ENCODE measurements at regions not wholly inside any gene's neighbourhood (a gene's known extent, or its start where the extent isn't known, plus 50 kb on each side); places are given as distances from the start of the nearest gene placed in this dataset.
A peak's percentile ranks its signal among the peaks of the same experiment; 100 is the strongest.

- H3K4me3 ChIP-seq (ENCODE audit: low read depth, low read length): no peak overlapping the region
- DNase-seq (ENCODE audit: low read depth): peak; percentile 7
- no peaks in the 10 kb centered on the region for H3K36me3 ChIP-seq (ENCODE audit: control insufficient read depth, insufficient read depth, low read length)
- ChIA-PET POLR2A (no interaction called here), CTCF (no interaction called here)
- no peak for TF ChIP-seq CTCF (IDR thresholded peaks at IDR 0.05; ENCODE audit: insufficient read depth, low read depth, low read length)
- H3K27me3 ChIP-seq (ENCODE audit: control insufficient read depth, insufficient read depth, low read length): no peaks in the 10 kb centered on the region
Observed at GRCh38 chr3:78143000-78143399, 1103.1 kb downstream of the ROBO2 start.

GRCh38 chr3:78148986-78149717 is 1109.3 kb downstream of the ROBO2 start:
- ChIA-PET POLR2A (no interaction called here), CTCF (no interaction called here)
- TF ChIP-seq CTCF (IDR thresholded peaks at IDR 0.05; ENCODE audit: insufficient read depth, low read depth, low read length): no peak

GRCh38 chr3:78153973-78154372 is 1114.1 kb downstream of the ROBO2 start:
- no peak for TF ChIP-seq CTCF (IDR thresholded peaks at IDR 0.05; ENCODE audit: insufficient read depth, low read depth, low read length)
- CTCF ChIA-PET: no interaction called here
- no peaks in the 10 kb centered on the region for H3K36me3 ChIP-seq (ENCODE audit: control insufficient read depth, insufficient read depth, low read length)
- POLR2A ChIA-PET: no interaction called here
- H3K4me3 ChIP-seq (ENCODE audit: low read depth, low read length): no peak overlapping the region
- no peak for DNase-seq (ENCODE audit: low read depth)
- H3K27me3 ChIP-seq (ENCODE audit: control insufficient read depth, insufficient read depth, low read length): no peaks in the 10 kb centered on the region; the same call in 1 of the 2 replicates

More at GRCh38 chr3:78148986-78149717, 1109.3 kb downstream of the ROBO2 start:
- Histone ChIP-seq H3K36me3 (ENCODE audit: control insufficient read depth, insufficient read depth, low read length) (no peaks in the 10 kb centered on the region), H3K27me3 (ENCODE audit: control insufficient read depth, insufficient read depth, low read length) (no peaks in the 10 kb centered on the region; the same call in 1 of the 2 replicates), H3K4me3 (ENCODE audit: low read depth, low read length) (no peak overlapping the region)
- DNase-seq (ENCODE audit: low read depth): no peak

GRCh38 chr3:78154521-78155186 is 1114.8 kb downstream of the ROBO2 start:
- DNase-seq (ENCODE audit: low read depth): no peak
- Histone ChIP-seq H3K4me3 (ENCODE audit: low read depth, low read length) (no peak overlapping the region), H3K27me3 (ENCODE audit: control insufficient read depth, insufficient read depth, low read length) (no peaks in the 10 kb centered on the region; the same call in 1 of the 2 replicates), H3K36me3 (ENCODE audit: control insufficient read depth, insufficient read depth, low read length) (no peaks in the 10 kb centered on the region)
- POLR2A ChIA-PET: no interaction called here
- CTCF ChIA-PET: no interaction called here
- TF ChIP-seq CTCF (IDR thresholded peaks at IDR 0.05; ENCODE audit: insufficient read depth, low read depth, low read length): no peak

- no peaks in the 10 kb centered on the region for H3K27me3 ChIP-seq (ENCODE audit: control insufficient read depth, insufficient read depth, low read length)
- H3K36me3 ChIP-seq (ENCODE audit: control insufficient read depth, insufficient read depth, low read length): no peaks in the 10 kb centered on the region
- H3K4me3 ChIP-seq (ENCODE audit: low read depth, low read length): no peak overlapping the region
- POLR2A ChIA-PET: no interaction called here
- TF ChIP-seq CTCF (IDR thresholded peaks at IDR 0.05; ENCODE audit: insufficient read depth, low read depth, low read length): no peak
- CTCF ChIA-PET: no interaction called here
- no peak for DNase-seq (ENCODE audit: low read depth)
Observed at GRCh38 chr3:78161736-78162135, 1121.8 kb downstream of the ROBO2 start.
